ENCODE measurements at regions not wholly inside any gene's neighbourhood (a gene's known extent, or its start where the extent isn't known, plus 50 kb on each side); places are given as distances from the start of the nearest gene placed in this dataset.
"Not testable (repeated sequence)": the region's sequence is repeated elsewhere in the genome, so short reads cannot be mapped to it uniquely, and the experiment has no call there.

- not testable (repeated sequence) for H3K27ac Mint-ChIP-seq; ATAC-seq; H3K9me3 Mint-ChIP-seq; DNase-seq (ENCODE audit: low spot score in 2 of 2); H3K36me3 Mint-ChIP-seq
Observed at GRCh38 chr5:36409711-36410110, 108.0 kb upstream of the RANBP3L start.

- DNase-seq (ENCODE audit: low spot score in 2 of 2); ATAC-seq; H3K9me3 Mint-ChIP-seq; H3K27ac Mint-ChIP-seq; H3K36me3 Mint-ChIP-seq: not testable (repeated sequence)
Observed at GRCh38 chr5:36410672-36411071, 109.0 kb upstream of the RANBP3L start.

GRCh38 chr5:36414869-36415282 is 113.2 kb upstream of the RANBP3L start:
- no peak for DNase-seq (ENCODE audit: low spot score in 2 of 2)
- H3K36me3 Mint-ChIP-seq = no peaks in the 10 kb centered on the region
- ATAC-seq = no peak
- no peak overlapping the region for H3K27ac Mint-ChIP-seq
- H3K9me3 Mint-ChIP-seq = no peaks in the 10 kb centered on the region

GRCh38 chr5:36416605-36417004 is 114.9 kb upstream of the RANBP3L start:
- DNase-seq (ENCODE audit: low spot score in 2 of 2) = no peak
- Mint-ChIP-seq H3K9me3 (no peaks in the 10 kb centered on the region), H3K27ac (no peak overlapping the region), H3K36me3 (no peaks in the 10 kb centered on the region)
- no peak for ATAC-seq

GRCh38 chr5:36417221-36417620 is 115.5 kb upstream of the RANBP3L start:
- no peaks in the 10 kb centered on the region for H3K9me3 Mint-ChIP-seq
- H3K36me3 Mint-ChIP-seq = no peaks in the 10 kb centered on the region
- H3K27ac Mint-ChIP-seq = no peak overlapping the region
- no peak for ATAC-seq
- DNase-seq (ENCODE audit: low spot score in 2 of 2) = no peak

GRCh38 chr5:36417668-36418067 is 116.0 kb upstream of the RANBP3L start:
- Mint-ChIP-seq H3K36me3 (no peaks in the 10 kb centered on the region), H3K27ac (no peak overlapping the region), H3K9me3 (no peaks in the 10 kb centered on the region)
- ATAC-seq (no peak), DNase-seq (ENCODE audit: low spot score in 2 of 2) (no peak)

- DNase-seq (ENCODE audit: low spot score in 2 of 2) (no peak), ATAC-seq (no peak)
- Mint-ChIP-seq H3K36me3 (no peaks in the 10 kb centered on the region), H3K9me3 (no peaks in the 10 kb centered on the region), H3K27ac (peak overlapping the region in 1 of 2 donors; percentile 18)
Observed at GRCh38 chr5:36418152-36418979, 116.7 kb upstream of the RANBP3L start.

GRCh38 chr5:36421256-36421655 is 119.6 kb upstream of the RANBP3L start:
- no peaks in the 10 kb centered on the region for H3K9me3 Mint-ChIP-seq
- no peak overlapping the region for H3K27ac Mint-ChIP-seq
- no peaks in the 10 kb centered on the region for H3K36me3 Mint-ChIP-seq
- ATAC-seq (no peak), DNase-seq (ENCODE audit: low spot score in 2 of 2) (no peak)

- Mint-ChIP-seq H3K36me3 (no peaks in the 10 kb centered on the region), H3K9me3 (no peaks in the 10 kb centered on the region), H3K27ac (no peak overlapping the region)
- DNase-seq (ENCODE audit: low spot score in 2 of 2) (no peak), ATAC-seq (no peak)
Observed at GRCh38 chr5:36422952-36423351, 121.2 kb upstream of the RANBP3L start.

- no peaks in the 10 kb centered on the region for H3K36me3 Mint-ChIP-seq
- no peaks in the 10 kb centered on the region for H3K9me3 Mint-ChIP-seq
- no peak overlapping the region for H3K27ac Mint-ChIP-seq
- DNase-seq (ENCODE audit: low spot score in 2 of 2) = no peak
- no peak for ATAC-seq
Observed at GRCh38 chr5:36423578-36424307, 122.0 kb upstream of the RANBP3L start.

GRCh38 chr5:36426070-36426469 is 124.4 kb upstream of the RANBP3L start:
- not testable (repeated sequence) for H3K36me3 Mint-ChIP-seq; H3K27ac Mint-ChIP-seq; DNase-seq (ENCODE audit: low spot score in 2 of 2); ATAC-seq; H3K9me3 Mint-ChIP-seq

- DNase-seq (ENCODE audit: low spot score in 2 of 2) = no peak
- Mint-ChIP-seq H3K9me3 (no peaks in the 10 kb centered on the region), H3K27ac (no peak overlapping the region), H3K36me3 (no peaks in the 10 kb centered on the region)
- no peak for ATAC-seq
Observed at GRCh38 chr5:36435516-36435915, 133.8 kb upstream of the RANBP3L start.

GRCh38 chr5:36436306-36436705 is 134.6 kb upstream of the RANBP3L start:
- DNase-seq (ENCODE audit: low spot score in 2 of 2) (no peak), ATAC-seq (no peak)
- no peaks in the 10 kb centered on the region for H3K36me3 Mint-ChIP-seq
- no peak overlapping the region for H3K27ac Mint-ChIP-seq
- H3K9me3 Mint-ChIP-seq = no peaks in the 10 kb centered on the region

GRCh38 chr5:36438765-36439561 is 137.3 kb upstream of the RANBP3L start:
- Mint-ChIP-seq H3K36me3 (peaks cover 0 to 6% of the 10 kb centered on the region in 2 donors), H3K27ac (no peak overlapping the region), H3K9me3 (peaks cover 0 to 4% of the 10 kb centered on the region in 2 donors)
- ATAC-seq (no peak), DNase-seq (ENCODE audit: low spot score in 2 of 2) (no peak)

- ATAC-seq (no peak), DNase-seq (ENCODE audit: low spot score in 2 of 2) (no peak)
- Mint-ChIP-seq H3K27ac (peak overlapping the region in 1 of 2 donors; percentile 34), H3K36me3 (peaks cover 0 to 6% of the 10 kb centered on the region in 2 donors), H3K9me3 (peaks cover 0 to 4% of the 10 kb centered on the region in 2 donors)
Observed at GRCh38 chr5:36440300-36440699, 138.6 kb upstream of the RANBP3L start.

GRCh38 chr5:36441280-36441679 is 139.6 kb upstream of the RANBP3L start:
- no peak for ATAC-seq

GRCh38 chr5:36442352-36442751 is 140.7 kb upstream of the RANBP3L start:
- ATAC-seq (peak in 1 of 2 donors; percentile 79), DNase-seq (ENCODE audit: low spot score in 2 of 2) (no peak)
- H3K27ac Mint-ChIP-seq = peak overlapping the region in 1 of 2 donors; percentile 93
- H3K9me3 Mint-ChIP-seq = peaks cover 0 to 4% of the 10 kb centered on the region in 2 donors
- H3K36me3 Mint-ChIP-seq = peaks cover 0 to 6% of the 10 kb centered on the region in 2 donors

More at GRCh38 chr5:36441280-36441679, 139.6 kb upstream of the RANBP3L start:
- H3K9me3 Mint-ChIP-seq = peaks cover 0 to 4% of the 10 kb centered on the region in 2 donors
- peaks cover 0 to 6% of the 10 kb centered on the region in 2 donors for H3K36me3 Mint-ChIP-seq
- no peak for DNase-seq (ENCODE audit: low spot score in 2 of 2)
- H3K27ac Mint-ChIP-seq = peak overlapping the region in 1 of 2 donors; percentile 93

Data from activated naive CD4-positive, alpha-beta T cell treated with anti-CD3 and anti-CD28 coated beads, Interleukin-2, amount 50 U/mL, for 72 hours (primary cell).